GM19328 (cell line): ENCODE measurements at regions not wholly inside any gene's neighbourhood (a gene's known extent, or its start where the extent isn't known, plus 50 kb on each side); places are given as distances from the start of the nearest gene placed in this dataset.
A peak's percentile ranks its signal among the peaks of the same experiment; 100 is the strongest.

Experiments
- ATAC-seq: cut with Tn5 transposase; IDR thresholded peaks from one replicate; pipeline ENCODE4 v1.9.1; 2021; ENCODE audit warnings: mild to moderate bottlenecking, moderate library complexity; ENCODE audit not compliant: unreplicated experiment

GRCh38 chr13:73939071-73939380 is 195.2 kb downstream of the KLF12 start:
- ATAC-seq, result no peak

- ATAC-seq, result no peak
Observed at GRCh38 chr13:73938372-73939070, 195.7 kb downstream of the KLF12 start.

- ATAC-seq, result no peak
Observed at GRCh38 chr13:73937441-73937840, 196.8 kb downstream of the KLF12 start.

GRCh38 chr13:73935991-73936390 is 198.2 kb downstream of the KLF12 start:
- no peak for ATAC-seq

- no peak for ATAC-seq
Observed at GRCh38 chr13:73934771-73935170, 199.4 kb downstream of the KLF12 start.

- ATAC-seq, result peak; percentile 20
Observed at GRCh38 chr13:73934215-73934641, 200.0 kb downstream of the KLF12 start.

GRCh38 chr13:73933795-73934194 is 200.4 kb downstream of the KLF12 start:
- peak; percentile 59 for ATAC-seq

GRCh38 chr13:73932091-73932490 is 202.1 kb downstream of the KLF12 start:
- no peak for ATAC-seq

GRCh38 chr13:73929287-73929932 is 204.8 kb downstream of the KLF12 start:
- no peak for ATAC-seq

- ATAC-seq, result peak; percentile 83
Observed at GRCh38 chr13:73924607-73925006, 209.6 kb downstream of the KLF12 start.

GRCh38 chr13:73922493-73923393 is 211.5 kb downstream of the KLF12 start:
- ATAC-seq, result no peak

- ATAC-seq, result no peak
Observed at GRCh38 chr13:73918691-73919090, 215.5 kb downstream of the KLF12 start.

GRCh38 chr13:73913751-73914518 is 220.3 kb downstream of the KLF12 start:
- no peak for ATAC-seq

GRCh38 chr13:73913079-73913740 is 221.0 kb downstream of the KLF12 start:
- ATAC-seq, result no peak

- no peak for ATAC-seq
Observed at GRCh38 chr13:73911361-73911760, 222.8 kb downstream of the KLF12 start.

GRCh38 chr13:73910733-73911132 is 223.5 kb downstream of the KLF12 start:
- ATAC-seq, result no peak

- no peak for ATAC-seq
Observed at GRCh38 chr13:73908809-73909208, 225.4 kb downstream of the KLF12 start.

- no peak for ATAC-seq
Observed at GRCh38 chr13:73904625-73905024, 229.6 kb downstream of the KLF12 start.

- ATAC-seq, result no peak
Observed at GRCh38 chr13:73903561-73903960, 230.6 kb downstream of the KLF12 start.

GRCh38 chr13:73902847-73903246 is 231.4 kb downstream of the KLF12 start:
- ATAC-seq, result no peak
